ENCODE measurements at regions not wholly inside any gene's neighbourhood (a gene's known extent, or its start where the extent isn't known, plus 50 kb on each side); places are given as distances from the start of the nearest gene placed in this dataset.

- in situ Hi-C loops (cut with HindIII; ENCODE audit: low pct_ligation_motif_present, low sequenced_read_pairs) = no loop called here
Observed at GRCh38 chr10:121231079-121231478, 367.2 kb downstream of the FGFR2 start.

GRCh38 chr10:121232494-121232893 lies 365.8 kb downstream of the FGFR2 start:
- no peak for DNase-seq
- in situ Hi-C loops (cut with HindIII; ENCODE audit: low pct_ligation_motif_present, low sequenced_read_pairs) = no loop called here
- TF ChIP-seq CTCF (IDR thresholded peaks at IDR 0.05; ENCODE audit: low read depth, low read length, missing control alignments) = no peak
- no peak overlapping the region for H3K27ac ChIP-seq
- no peaks in the 10 kb centered on the region for H3K36me3 ChIP-seq (replicated peaks)
- H3K27me3 ChIP-seq (replicated peaks) = no peaks in the 10 kb centered on the region
- no peak overlapping the region for H3K4me3 ChIP-seq (ENCODE audit: low read depth, low read length)

More at GRCh38 chr10:121231079-121231478, 367.2 kb downstream of the FGFR2 start:
- no peaks in the 10 kb centered on the region for H3K36me3 ChIP-seq (replicated peaks)
- TF ChIP-seq CTCF (IDR thresholded peaks at IDR 0.05; ENCODE audit: low read depth, low read length, missing control alignments) = no peak
- H3K4me3 ChIP-seq (ENCODE audit: low read depth, low read length) = no peak overlapping the region
- no peaks in the 10 kb centered on the region for H3K27me3 ChIP-seq (replicated peaks)
- no peak overlapping the region for H3K27ac ChIP-seq
- no peak for DNase-seq

GRCh38 chr10:121235692-121236091 lies 362.6 kb downstream of the FGFR2 start:
- TF ChIP-seq CTCF (IDR thresholded peaks at IDR 0.05; ENCODE audit: low read depth, low read length, missing control alignments) = no peak
- H3K27me3 ChIP-seq (replicated peaks) = no peaks in the 10 kb centered on the region
- H3K4me3 ChIP-seq (ENCODE audit: low read depth, low read length) = no peak overlapping the region
- in situ Hi-C loops (cut with HindIII; ENCODE audit: low pct_ligation_motif_present, low sequenced_read_pairs) = no loop called here
- H3K36me3 ChIP-seq (replicated peaks) = no peaks in the 10 kb centered on the region
- no peak overlapping the region for H3K27ac ChIP-seq
- no peak for DNase-seq

GRCh38 chr10:121236621-121237020 lies 361.6 kb downstream of the FGFR2 start:
- in situ Hi-C loops (cut with HindIII; ENCODE audit: low pct_ligation_motif_present, low sequenced_read_pairs) = no loop called here
- no peak overlapping the region for H3K4me3 ChIP-seq (ENCODE audit: low read depth, low read length)
- DNase-seq = no peak

GRCh38 chr10:121237718-121238117 lies 360.5 kb downstream of the FGFR2 start:
- no peak for DNase-seq
- H3K36me3 ChIP-seq (replicated peaks) = no peaks in the 10 kb centered on the region
- in situ Hi-C loops (cut with HindIII; ENCODE audit: low pct_ligation_motif_present, low sequenced_read_pairs) = no loop called here
- H3K4me3 ChIP-seq (ENCODE audit: low read depth, low read length) = no peak overlapping the region
- no peak for TF ChIP-seq CTCF (IDR thresholded peaks at IDR 0.05; ENCODE audit: low read depth, low read length, missing control alignments)
- H3K27ac ChIP-seq = no peak overlapping the region
- H3K27me3 ChIP-seq (replicated peaks) = no peaks in the 10 kb centered on the region

More at GRCh38 chr10:121236621-121237020, 361.6 kb downstream of the FGFR2 start:
- no peak for TF ChIP-seq CTCF (IDR thresholded peaks at IDR 0.05; ENCODE audit: low read depth, low read length, missing control alignments)
- Histone ChIP-seq H3K36me3 (replicated peaks) (no peaks in the 10 kb centered on the region), H3K27ac (no peak overlapping the region), H3K27me3 (replicated peaks) (no peaks in the 10 kb centered on the region)

GRCh38 chr10:121240011-121240410 lies 358.2 kb downstream of the FGFR2 start:
- Histone ChIP-seq H3K27ac (no peak overlapping the region), H3K27me3 (replicated peaks) (no peaks in the 10 kb centered on the region), H3K4me3 (ENCODE audit: low read depth, low read length) (no peak overlapping the region), H3K36me3 (replicated peaks) (no peaks in the 10 kb centered on the region)
- no peak for DNase-seq
- in situ Hi-C loops (cut with HindIII; ENCODE audit: low pct_ligation_motif_present, low sequenced_read_pairs) = no loop called here
- TF ChIP-seq CTCF (IDR thresholded peaks at IDR 0.05; ENCODE audit: low read depth, low read length, missing control alignments) = no peak
